Body of pancreas (tissue), 4 donors: ENCODE measurements at regions not wholly inside any gene's neighbourhood (a gene's known extent, or its start where the extent isn't known, plus 50 kb on each side); places are given as distances from the start of the nearest gene placed in this dataset.

Source experiments
- ATAC-seq: fragments of 150-250 bp; one replicate; pipeline ENCODE4 v1.9.1; 2016
- DNase-seq, 4 donors: peaks; one replicate each; pipeline ENCODE4 v3.0.0-alpha.2; 2019
- H3K27ac ChIP-seq, 4 donors: fragments of 200-600 bp; sonication (generic); 1 replicate in 3 of 4; 2 replicates in 1 of 4; pipeline versions ENCODE4 v1.5.1 to v1.6.1; 2016 to 2019; ENCODE audit warnings: mild to moderate bottlenecking in 1 of 4, mixed read lengths in 1 of 4, moderate library complexity in 1 of 4
- H3K27me3 ChIP-seq, 2 donors: fragments of 200-600 bp; sonication (generic); one replicate each; pipeline ENCODE4 v1.6.0; 2016; ENCODE audit warnings: mild to moderate bottlenecking in 1 of 2
- H3K36me3 ChIP-seq, 2 donors: fragments of 200-600 bp; sonication (generic); replicated peaks in 1 of 2; 2 replicates each; pipeline ENCODE4 v1.5.1; 2016; ENCODE audit warnings: low read depth in 2 of 2; ENCODE audit not compliant: insufficient read depth in 1 of 2
- H3K4me1 ChIP-seq: fragments of 200-600 bp; sonication (generic); one replicate; pipeline ENCODE4 v1.6.0; 2016
- H3K4me3 ChIP-seq, 2 donors: fragments of 200-600 bp; sonication (generic); 1 replicate in 1 of 2; 2 replicates in 1 of 2; pipeline ENCODE4 v1.5.1; 2016 to 2019
- H3K9me3 ChIP-seq, 3 donors: fragments of 200-600 bp; sonication (generic); 1 replicate in 2 of 3; 2 replicates in 1 of 3; pipeline ENCODE4 v1.5.1; 2016
- CTCF ChIP-seq, 7 experiments: fragments of 450-650 bp in 4 of 7; fragments of 200-600 bp in 3 of 7; sonication (generic) in 3 of 7; IDR thresholded peaks; one replicate each; pipeline ENCODE4 v1.5.1; 2016 to 2019; ENCODE audit warnings: antibody characterized with exemption in 7 of 7
- POLR2A ChIP-seq, 3 donors: fragments of 450-650 bp; IDR thresholded peaks; one replicate each; pipeline ENCODE4 v1.6.1; 2016; ENCODE audit warnings: antibody characterized with exemption in 3 of 3, mild to moderate bottlenecking in 2 of 3
- WGBS, 2 donors: methylation state at CpG; one replicate each; pipeline ENCODE4 v1.1.5; 2017; 5-methylcytosine and 5-hydroxymethylcytosine counted together
- intact Hi-C: fragments of 100-400 bp; cut with DNase I; formaldehyde crosslinking; loops from one replicate; pipeline ENCODE4 v1.15.1; 2023

GRCh38 chr5:88540471-88541115, 271.9 kb upstream of the TMEM161B start:
- DNase-seq (no peak), ATAC-seq (no peak)
- 47 to 53% methylated on average over 6 of the region's 6 CpGs for WGBS, 2 donors
- intact Hi-C loops = no loop called here
- Histone ChIP-seq H3K27ac (no peak overlapping the region), H3K9me3 (no peaks in the 10 kb centered on the region), H3K4me3 (no peak overlapping the region), H3K4me1 (no peaks in the 10 kb centered on the region), H3K27me3 (no peaks in the 10 kb centered on the region), H3K36me3 (no peaks in the 10 kb centered on the region)
- TF ChIP-seq POLR2A (IDR thresholded peaks at IDR 0.05) = no peak

GRCh38 chr5:88539693-88540365, 271.2 kb upstream of the TMEM161B start:
- H3K4me3 ChIP-seq = no peak overlapping the region
- no peaks in the 10 kb centered on the region for H3K36me3 ChIP-seq
- H3K27me3 ChIP-seq = no peaks in the 10 kb centered on the region
- TF ChIP-seq CTCF (IDR thresholded peaks at IDR 0.05) = no peak
- H3K4me1 ChIP-seq = no peaks in the 10 kb centered on the region
- ATAC-seq (no peak), DNase-seq (no peak)
- intact Hi-C loops = no loop called here
- H3K9me3 ChIP-seq = no peaks in the 10 kb centered on the region
- WGBS, 2 donors = 33 to 42% methylated on average over 14 of the region's 14 CpGs
- no peak overlapping the region for H3K27ac ChIP-seq

GRCh38 chr5:88539026-88539425, 270.4 kb upstream of the TMEM161B start:
- no peaks in the 10 kb centered on the region for H3K9me3 ChIP-seq
- no peaks in the 10 kb centered on the region for H3K4me1 ChIP-seq
- no peaks in the 10 kb centered on the region for H3K27me3 ChIP-seq
- no peak overlapping the region for H3K27ac ChIP-seq
- no peak overlapping the region for H3K4me3 ChIP-seq
- no peaks in the 10 kb centered on the region for H3K36me3 ChIP-seq
- no peak for TF ChIP-seq POLR2A (IDR thresholded peaks at IDR 0.05)
- no peak for TF ChIP-seq CTCF (IDR thresholded peaks at IDR 0.05)
- DNase-seq = no peak
- WGBS, 2 donors = 45 to 57% methylated on average over 4 of the region's 4 CpGs
- intact Hi-C loops = no loop called here
- ATAC-seq = no peak

GRCh38 chr5:88536146-88536545, 267.5 kb upstream of the TMEM161B start:
- TF ChIP-seq POLR2A (IDR thresholded peaks at IDR 0.05) (no peak), CTCF (IDR thresholded peaks at IDR 0.05) (no peak)
- Histone ChIP-seq H3K9me3 (no peaks in the 10 kb centered on the region), H3K27ac (no peak overlapping the region), H3K4me3 (no peak overlapping the region), H3K27me3 (no peaks in the 10 kb centered on the region), H3K36me3 (no peaks in the 10 kb centered on the region), H3K4me1 (no peaks in the 10 kb centered on the region)
- ATAC-seq (no peak), DNase-seq (no peak)
- intact Hi-C loops = no loop called here
- WGBS, 2 donors = 35 to 38% methylated on average over 3 of the region's 3 CpGs

GRCh38 chr5:88524941-88525340, 256.3 kb upstream of the TMEM161B start:
- no peak for TF ChIP-seq POLR2A (IDR thresholded peaks at IDR 0.05)
- TF ChIP-seq CTCF (IDR thresholded peaks at IDR 0.05) = no peak
- no peaks in the 10 kb centered on the region for H3K9me3 ChIP-seq
- H3K27ac ChIP-seq = no peak overlapping the region
- no peak for ATAC-seq
- H3K4me1 ChIP-seq = no peaks in the 10 kb centered on the region
- intact Hi-C loops = no loop called here
- no peak for DNase-seq
- H3K4me3 ChIP-seq = no peak overlapping the region
- no peaks in the 10 kb centered on the region for H3K36me3 ChIP-seq
- 56 to 71% methylated on average over 3 of the region's 3 CpGs for WGBS, 2 donors
- no peaks in the 10 kb centered on the region for H3K27me3 ChIP-seq
